OCI-LY7 (cell line): ENCODE measurements at regions not wholly inside any gene's neighbourhood (a gene's known extent, or its start where the extent isn't known, plus 50 kb on each side); places are given as distances from the start of the nearest gene placed in this dataset.

Experiments
- CTCF ChIP-seq: fragments of 200-600 bp; sonication (generic); conservative IDR thresholded peaks from 2 replicates; pipeline ENCODE4 v1.5.1; 2014; ENCODE audit warnings: mild to moderate bottlenecking, antibody characterized with exemption, low read length, moderate library complexity, mixed read lengths
- EZH2phosphoT487 ChIP-seq: fragments of 200-600 bp; sonication (generic); IDR thresholded peaks from 2 replicates; pipeline ENCODE4 v1.6.1; 2018; ENCODE audit warnings: low read depth, borderline replicate concordance, mild to moderate bottlenecking, mixed run types, antibody characterized with exemption, low read length, moderate library complexity, mixed read lengths

GRCh38 chr7:68720697-68721096 lies 877.6 kb upstream of the AUTS2 start:
- TF ChIP-seq CTCF, result no peak
- TF ChIP-seq EZH2phosphoT487, result no peak
